Astrocyte of the cerebellum (primary cell): ENCODE measurements at regions not wholly inside any gene's neighbourhood (a gene's known extent, or its start where the extent isn't known, plus 50 kb on each side); places are given as distances from the start of the nearest gene placed in this dataset.

ENCODE experiments used
- DNase-seq: peaks from one replicate; pipeline ENCODE4 v3.0.0-alpha.2; 2011; ENCODE audit warnings: low read depth
- H3K4me3 ChIP-seq: 2 replicates; pipeline ENCODE4 v1.5.1; 2011; ENCODE audit warnings: mild to moderate bottlenecking, low read depth, low read length, moderate library complexity
- in situ Hi-C: cut with HindIII; loops from 2 replicates; pipeline ENCODE4 v1.10.0; 2017; ENCODE audit warnings: low sequenced_read_pairs
- TF ChIP-seq, protein P1 (sequence below): IDR thresholded peaks from 2 replicates; pipeline ENCODE4 v1.5.1; 2012; ENCODE audit warnings: low read length, low read depth, moderate library complexity, mild to moderate bottlenecking; ENCODE audit errors: missing control alignments

DNA sequence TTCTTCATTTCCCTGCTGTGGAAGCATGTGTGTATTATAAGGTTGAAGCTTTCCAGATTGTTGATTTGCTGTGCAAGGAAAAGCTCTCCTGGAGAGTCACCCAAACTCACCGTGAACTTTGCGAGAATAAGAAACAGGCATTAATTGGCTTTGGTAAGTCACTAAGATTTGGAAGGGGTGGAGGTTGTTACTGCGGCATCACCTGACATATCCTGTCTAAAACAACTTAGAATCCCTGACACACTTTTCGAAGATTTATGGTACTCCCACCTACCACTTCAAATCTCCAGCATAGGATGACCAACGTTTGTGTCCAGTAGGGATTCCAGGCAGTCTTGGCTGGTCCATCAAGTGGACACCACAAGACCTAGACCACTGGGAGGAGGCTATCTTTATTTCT, 518.3 kb downstream of the MN1 start:
- DNase-seq = no peak
- in situ Hi-C loops = no loop called here
- H3K4me3 ChIP-seq = no peak overlapping the region
- TF ChIP-seq, protein P1, sequence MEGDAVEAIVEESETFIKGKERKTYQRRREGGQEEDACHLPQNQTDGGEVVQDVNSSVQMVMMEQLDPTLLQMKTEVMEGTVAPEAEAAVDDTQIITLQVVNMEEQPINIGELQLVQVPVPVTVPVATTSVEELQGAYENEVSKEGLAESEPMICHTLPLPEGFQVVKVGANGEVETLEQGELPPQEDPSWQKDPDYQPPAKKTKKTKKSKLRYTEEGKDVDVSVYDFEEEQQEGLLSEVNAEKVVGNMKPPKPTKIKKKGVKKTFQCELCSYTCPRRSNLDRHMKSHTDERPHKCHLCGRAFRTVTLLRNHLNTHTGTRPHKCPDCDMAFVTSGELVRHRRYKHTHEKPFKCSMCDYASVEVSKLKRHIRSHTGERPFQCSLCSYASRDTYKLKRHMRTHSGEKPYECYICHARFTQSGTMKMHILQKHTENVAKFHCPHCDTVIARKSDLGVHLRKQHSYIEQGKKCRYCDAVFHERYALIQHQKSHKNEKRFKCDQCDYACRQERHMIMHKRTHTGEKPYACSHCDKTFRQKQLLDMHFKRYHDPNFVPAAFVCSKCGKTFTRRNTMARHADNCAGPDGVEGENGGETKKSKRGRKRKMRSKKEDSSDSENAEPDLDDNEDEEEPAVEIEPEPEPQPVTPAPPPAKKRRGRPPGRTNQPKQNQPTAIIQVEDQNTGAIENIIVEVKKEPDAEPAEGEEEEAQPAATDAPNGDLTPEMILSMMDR = no peak

GRCh38 chr22:27283714-27284113, 517.8 kb downstream of the MN1 start:
- no peak overlapping the region for H3K4me3 ChIP-seq
- in situ Hi-C loops = no loop called here
- TF ChIP-seq, protein P1 = no peak

GRCh38 chr22:27284324-27284723, 517.2 kb downstream of the MN1 start:
- in situ Hi-C loops = no loop called here
- no peak overlapping the region for H3K4me3 ChIP-seq
- TF ChIP-seq, protein P1 = no peak
- no peak for DNase-seq

More at GRCh38 chr22:27283714-27284113, 517.8 kb downstream of the MN1 start:
- no peak for DNase-seq

GRCh38 chr22:27286711-27287110, 514.8 kb downstream of the MN1 start:
- no peak overlapping the region for H3K4me3 ChIP-seq
- TF ChIP-seq, protein P1 = no peak
- DNase-seq = no peak
- in situ Hi-C loops = no loop called here

DNA sequence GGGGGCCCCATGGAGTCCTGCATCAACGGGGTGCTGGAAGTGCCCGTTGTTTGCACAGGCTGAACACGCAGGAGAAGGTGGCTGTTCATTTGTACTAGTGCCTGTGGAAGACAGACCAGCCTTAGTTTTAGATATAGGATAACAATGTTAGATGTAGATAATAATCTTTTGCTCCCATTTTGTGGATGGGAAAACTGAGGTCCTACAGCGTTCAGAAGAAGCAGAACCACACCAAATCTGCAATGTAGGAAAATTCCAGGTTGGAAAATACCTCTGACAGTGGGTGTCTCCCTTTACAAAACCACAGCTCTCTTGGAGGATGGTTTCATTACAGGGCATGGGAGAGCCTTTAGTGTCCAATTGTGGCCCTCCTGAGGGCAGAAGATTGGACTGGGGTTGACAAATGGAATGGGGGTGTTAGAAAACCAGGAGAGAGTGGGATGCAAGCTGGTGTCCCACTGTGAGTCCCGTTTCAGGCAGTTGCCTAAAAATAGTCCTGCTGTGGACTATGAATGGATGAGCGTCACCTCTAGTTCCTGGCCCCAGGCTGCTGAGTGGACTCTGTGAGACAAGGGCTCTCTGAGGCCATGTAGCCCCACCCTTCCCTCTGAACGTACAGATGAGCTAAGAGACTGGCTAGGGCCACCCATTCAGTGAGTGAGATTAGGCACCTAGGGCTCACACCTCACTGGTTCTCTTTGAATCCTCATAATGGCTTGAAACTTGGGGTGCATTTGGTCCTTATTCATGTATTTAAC, 508.8 kb downstream of the MN1 start:
- in situ Hi-C loops = no loop called here

DNA sequence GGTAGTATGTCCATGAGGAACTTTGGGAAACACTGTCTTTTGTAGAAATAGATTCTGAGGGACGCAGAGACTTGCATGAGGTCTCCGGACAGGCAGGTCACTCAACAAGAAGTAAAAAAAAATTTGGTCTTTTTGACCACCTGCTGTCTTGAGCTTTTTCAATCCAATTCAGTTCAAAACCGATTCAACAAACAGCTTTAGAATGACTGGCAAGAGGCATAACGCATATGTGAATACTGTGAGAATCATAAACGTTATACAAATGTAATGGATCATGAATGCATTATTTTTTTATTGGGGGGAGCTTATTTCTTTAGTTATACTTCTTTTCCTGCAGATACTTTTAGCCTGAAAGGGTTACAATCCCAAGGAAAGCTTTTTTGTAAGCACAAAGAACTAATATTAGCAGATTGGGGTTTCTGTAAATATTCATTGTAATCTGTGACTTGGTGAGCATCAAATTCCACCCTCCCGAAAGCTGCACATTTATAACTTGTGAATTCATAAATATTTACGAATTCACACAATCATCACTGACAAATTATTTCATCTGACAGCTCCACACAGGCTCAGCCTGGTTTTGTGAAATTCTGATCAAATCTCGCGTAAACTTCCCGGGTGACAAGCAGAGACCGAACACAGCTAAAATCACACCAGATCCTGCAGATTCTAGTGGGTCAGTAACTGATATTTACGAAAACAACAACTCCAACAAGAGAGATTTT, 507.7 kb downstream of the MN1 start:
- TF ChIP-seq, protein P1 = no peak
- DNase-seq = no peak
- in situ Hi-C loops = no loop called here
- no peak overlapping the region for H3K4me3 ChIP-seq

More for the DNA sequence above, 508.8 kb downstream of the MN1 start:
- TF ChIP-seq, protein P1 = no peak
- DNase-seq = no peak
- no peak overlapping the region for H3K4me3 ChIP-seq
